ENCODE measurements at regions not wholly inside any gene's neighbourhood (a gene's known extent, or its start where the extent isn't known, plus 50 kb on each side); places are given as distances from the start of the nearest gene placed in this dataset.

- TF ChIP-seq, protein P1, sequence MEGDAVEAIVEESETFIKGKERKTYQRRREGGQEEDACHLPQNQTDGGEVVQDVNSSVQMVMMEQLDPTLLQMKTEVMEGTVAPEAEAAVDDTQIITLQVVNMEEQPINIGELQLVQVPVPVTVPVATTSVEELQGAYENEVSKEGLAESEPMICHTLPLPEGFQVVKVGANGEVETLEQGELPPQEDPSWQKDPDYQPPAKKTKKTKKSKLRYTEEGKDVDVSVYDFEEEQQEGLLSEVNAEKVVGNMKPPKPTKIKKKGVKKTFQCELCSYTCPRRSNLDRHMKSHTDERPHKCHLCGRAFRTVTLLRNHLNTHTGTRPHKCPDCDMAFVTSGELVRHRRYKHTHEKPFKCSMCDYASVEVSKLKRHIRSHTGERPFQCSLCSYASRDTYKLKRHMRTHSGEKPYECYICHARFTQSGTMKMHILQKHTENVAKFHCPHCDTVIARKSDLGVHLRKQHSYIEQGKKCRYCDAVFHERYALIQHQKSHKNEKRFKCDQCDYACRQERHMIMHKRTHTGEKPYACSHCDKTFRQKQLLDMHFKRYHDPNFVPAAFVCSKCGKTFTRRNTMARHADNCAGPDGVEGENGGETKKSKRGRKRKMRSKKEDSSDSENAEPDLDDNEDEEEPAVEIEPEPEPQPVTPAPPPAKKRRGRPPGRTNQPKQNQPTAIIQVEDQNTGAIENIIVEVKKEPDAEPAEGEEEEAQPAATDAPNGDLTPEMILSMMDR (IDR thresholded peaks at IDR 0.05), result no peak
- no peak for TF ChIP-seq POLR2A (IDR thresholded peaks at IDR 0.05)
Measured at GRCh38 chr5:126370796-126371718, 52.2 kb upstream of the GRAMD2B start.
